Activated naive CD8-positive, alpha-beta T cell treated with anti-CD3 and anti-CD28 coated beads, Interleukin-2, amount 10 ng/mL, durations not matched to agents 7 days and 5 days (primary cell): ENCODE measurements at regions not wholly inside any gene's neighbourhood (a gene's known extent, or its start where the extent isn't known, plus 50 kb on each side); places are given as distances from the start of the nearest gene placed in this dataset.

Experiments used
- ATAC-seq: fragments of 150-1000 bp; cut with Tn5 transposase; one replicate; pipeline ENCODE4 v1.10.0; 2021; ENCODE audit warnings: low read depth, moderate library complexity
- POLR2A ChIA-PET: fragments of 350-600 bp; sonication (Branson Sonifier 250); formaldehyde crosslinking; loops from one replicate; lab custom pipeline; 2021; ENCODE audit warnings: antibody characterized with exemption; lab: Charles Lee
- DNase-seq: peaks from one replicate; pipeline ENCODE4 v3.0.0; 2021
- H3K27ac Mint-ChIP-seq: one replicate; pipeline ENCODE4 v1.8.0; 2022; ENCODE audit warnings: mild to moderate bottlenecking, mixed read lengths
- H3K27me3 Mint-ChIP-seq: one replicate; pipeline ENCODE4 v1.8.0; 2022; ENCODE audit warnings: mild to moderate bottlenecking, moderate library complexity, mixed read lengths
- H3K36me3 Mint-ChIP-seq: one replicate; pipeline ENCODE4 v1.8.0; 2021; ENCODE audit warnings: mild to moderate bottlenecking, mixed read lengths
- H3K4me1 Mint-ChIP-seq: one replicate; pipeline ENCODE4 v1.8.0; 2021; ENCODE audit warnings: mixed read lengths
- H3K4me3 Mint-ChIP-seq: one replicate; pipeline ENCODE4 v1.8.0; 2022; ENCODE audit warnings: mild to moderate bottlenecking, moderate library complexity, mixed read lengths
- H3K9me3 Mint-ChIP-seq: one replicate; pipeline ENCODE4 v1.8.0; 2021; ENCODE audit warnings: mixed read lengths

- POLR2A ChIA-PET = no interaction called here
- Mint-ChIP-seq H3K27me3 (no peaks in the 10 kb centered on the region), H3K36me3 (no peaks in the 10 kb centered on the region)
These were observed 310.3 kb downstream of the GABRG2 start for GRCh38 chr5:162377895-162378294.

GRCh38 chr5:162382839-162383238 lies 315.3 kb downstream of the GABRG2 start:
- Mint-ChIP-seq H3K4me3 (no peak overlapping the region), H3K4me1 (no peaks in the 10 kb centered on the region), H3K27me3 (no peaks in the 10 kb centered on the region), H3K9me3 (no peaks in the 10 kb centered on the region), H3K36me3 (no peaks in the 10 kb centered on the region), H3K27ac (no peak overlapping the region)
- DNase-seq (no peak), ATAC-seq (no peak)
- POLR2A ChIA-PET = no interaction called here

More at GRCh38 chr5:162377895-162378294, 310.3 kb downstream of the GABRG2 start:
- no peaks in the 10 kb centered on the region for H3K9me3 Mint-ChIP-seq
- no peak overlapping the region for H3K4me3 Mint-ChIP-seq
- no peak for DNase-seq
- H3K4me1 Mint-ChIP-seq = no peaks in the 10 kb centered on the region
- no peak for ATAC-seq
- H3K27ac Mint-ChIP-seq = no peak overlapping the region

GRCh38 chr5:162384225-162384624 lies 316.7 kb downstream of the GABRG2 start:
- H3K27ac Mint-ChIP-seq = no peak overlapping the region
- POLR2A ChIA-PET = no interaction called here
- H3K9me3 Mint-ChIP-seq = no peaks in the 10 kb centered on the region
- DNase-seq (no peak), ATAC-seq (no peak)
- no peaks in the 10 kb centered on the region for H3K4me1 Mint-ChIP-seq
- H3K27me3 Mint-ChIP-seq = no peaks in the 10 kb centered on the region
- H3K36me3 Mint-ChIP-seq = no peaks in the 10 kb centered on the region
- no peak overlapping the region for H3K4me3 Mint-ChIP-seq

DNA sequence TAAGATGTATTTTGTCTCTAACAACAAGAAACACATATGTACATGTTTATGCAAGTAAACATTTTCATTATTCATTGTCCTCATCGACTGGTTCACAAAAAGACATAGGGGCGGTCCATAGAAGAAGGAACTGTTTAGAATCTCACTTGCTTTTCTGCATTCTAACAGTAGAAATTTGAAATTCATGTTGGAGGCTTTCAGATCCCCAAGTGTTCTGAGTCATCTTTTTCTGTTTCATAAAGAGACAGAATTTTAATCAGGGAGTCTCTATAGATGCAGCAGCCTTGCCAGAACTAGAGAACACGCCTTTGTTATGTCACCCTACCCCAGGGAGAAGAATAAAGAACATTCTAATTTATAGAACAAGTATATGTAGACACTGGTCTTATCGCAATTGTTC lies 324.3 kb downstream of the GABRG2 start:
- no peaks in the 10 kb centered on the region for H3K36me3 Mint-ChIP-seq
- no peaks in the 10 kb centered on the region for H3K4me1 Mint-ChIP-seq
- no peak for DNase-seq

DNA sequence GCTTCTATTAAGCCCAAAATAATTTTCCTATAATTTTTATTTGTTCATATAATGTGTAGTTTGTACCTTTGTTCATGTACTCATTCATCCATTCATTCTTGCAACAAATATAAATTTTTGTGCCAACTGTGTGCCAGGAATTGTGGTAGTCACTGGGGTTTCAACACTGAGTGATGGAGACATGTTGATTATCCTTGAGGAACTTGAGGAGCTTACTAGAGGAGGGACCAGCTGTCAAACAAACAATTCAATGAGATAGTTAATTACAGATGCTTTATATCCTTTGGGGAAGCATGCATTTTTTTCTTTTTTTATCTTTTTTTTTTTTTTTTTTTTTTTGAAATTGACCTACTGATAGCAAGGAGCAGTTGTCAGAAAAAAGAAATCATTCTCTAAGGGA lies 324.8 kb downstream of the GABRG2 start:
- POLR2A ChIA-PET = no interaction called here

More for the DNA sequence above, 324.3 kb downstream of the GABRG2 start:
- Mint-ChIP-seq H3K27ac (no peak overlapping the region), H3K4me3 (no peak overlapping the region), H3K9me3 (peaks cover 3% of the 10 kb centered on the region), H3K27me3 (no peaks in the 10 kb centered on the region)
- ATAC-seq = no peak
- POLR2A ChIA-PET = no interaction called here

DNA sequence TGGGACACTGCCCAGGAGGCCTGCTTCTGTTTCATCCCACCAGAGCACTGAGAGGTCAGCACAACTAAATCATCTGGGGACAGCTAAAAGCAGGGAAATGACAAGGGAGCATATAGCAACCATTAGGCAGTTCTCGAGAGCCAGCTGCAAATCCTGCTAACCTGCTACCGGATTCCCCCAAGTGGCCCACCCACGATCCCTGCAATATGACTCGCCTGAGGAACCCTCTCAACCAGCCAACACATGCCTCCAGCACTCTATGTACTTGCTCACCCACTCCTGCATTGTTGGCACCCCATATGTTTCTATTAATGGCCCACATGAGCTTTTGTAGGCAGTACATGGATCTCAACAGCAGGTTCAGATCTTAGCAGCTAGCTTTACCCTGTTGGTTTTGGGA lies 326.0 kb downstream of the GABRG2 start:
- Mint-ChIP-seq H3K27me3 (no peaks in the 10 kb centered on the region), H3K9me3 (peaks cover 3% of the 10 kb centered on the region), H3K27ac (no peak overlapping the region), H3K4me3 (no peak overlapping the region), H3K36me3 (no peaks in the 10 kb centered on the region), H3K4me1 (no peaks in the 10 kb centered on the region)
- POLR2A ChIA-PET = no interaction called here
- no peak for ATAC-seq
- no peak for DNase-seq

More for the DNA sequence above, 324.8 kb downstream of the GABRG2 start:
- H3K27me3 Mint-ChIP-seq = no peaks in the 10 kb centered on the region
- H3K36me3 Mint-ChIP-seq = no peaks in the 10 kb centered on the region
- H3K4me1 Mint-ChIP-seq = no peaks in the 10 kb centered on the region
- DNase-seq = no peak
- H3K9me3 Mint-ChIP-seq = peaks cover 3% of the 10 kb centered on the region
- no peak overlapping the region for H3K4me3 Mint-ChIP-seq
- no peak overlapping the region for H3K27ac Mint-ChIP-seq
- ATAC-seq = no peak

- Mint-ChIP-seq H3K4me1 (no peaks in the 10 kb centered on the region), H3K27ac (no peak overlapping the region), H3K4me3 (no peak overlapping the region), H3K9me3 (no peaks in the 10 kb centered on the region), H3K36me3 (no peaks in the 10 kb centered on the region), H3K27me3 (no peaks in the 10 kb centered on the region)
- POLR2A ChIA-PET = no interaction called here
- ATAC-seq (no peak), DNase-seq (no peak)
These were observed 340.0 kb downstream of the GABRG2 start for GRCh38 chr5:162407614-162408013.

DNA sequence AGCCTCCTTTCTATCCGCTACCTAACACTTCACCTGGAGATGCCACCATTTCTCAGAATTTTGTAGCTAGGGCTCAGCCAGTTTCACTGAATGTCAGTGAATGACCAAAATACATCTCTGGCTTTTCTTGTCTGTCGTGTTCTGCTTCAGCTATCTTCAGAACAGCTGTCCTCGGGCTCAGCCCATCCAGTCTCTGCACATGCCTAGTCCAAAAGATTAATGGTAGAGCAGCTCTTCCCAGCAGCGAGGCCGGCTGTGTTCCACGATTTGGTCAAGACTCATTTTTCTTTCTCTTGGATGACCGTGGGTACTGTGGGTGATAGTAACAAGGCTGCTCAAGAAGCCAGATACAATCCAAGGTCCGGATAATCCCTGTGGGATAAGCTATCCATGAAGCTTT lies 342.8 kb downstream of the GABRG2 start:
- H3K9me3 Mint-ChIP-seq = no peaks in the 10 kb centered on the region
- no peaks in the 10 kb centered on the region for H3K27me3 Mint-ChIP-seq
- DNase-seq = no peak
- H3K4me3 Mint-ChIP-seq = no peak overlapping the region
- POLR2A ChIA-PET = no interaction called here
- H3K27ac Mint-ChIP-seq = no peak overlapping the region
- no peaks in the 10 kb centered on the region for H3K4me1 Mint-ChIP-seq
- ATAC-seq = no peak
- H3K36me3 Mint-ChIP-seq = no peaks in the 10 kb centered on the region

GRCh38 chr5:162429142-162429541 lies 361.6 kb downstream of the GABRG2 start:
- Mint-ChIP-seq H3K4me1 (no peaks in the 10 kb centered on the region), H3K27ac (no peak overlapping the region), H3K27me3 (no peaks in the 10 kb centered on the region), H3K4me3 (no peak overlapping the region), H3K9me3 (no peaks in the 10 kb centered on the region), H3K36me3 (no peaks in the 10 kb centered on the region)
- DNase-seq = no peak
- POLR2A ChIA-PET = no interaction called here
- ATAC-seq = no peak

- H3K36me3 Mint-ChIP-seq = no peaks in the 10 kb centered on the region
- no peaks in the 10 kb centered on the region for H3K27me3 Mint-ChIP-seq
- no peaks in the 10 kb centered on the region for H3K4me1 Mint-ChIP-seq
- H3K9me3 Mint-ChIP-seq = no peaks in the 10 kb centered on the region
- ATAC-seq = no peak
- no peak overlapping the region for H3K27ac Mint-ChIP-seq
- no peak overlapping the region for H3K4me3 Mint-ChIP-seq
- POLR2A ChIA-PET = no interaction called here
- DNase-seq = no peak
These were observed 366.7 kb downstream of the GABRG2 start for GRCh38 chr5:162434281-162434680.

DNA sequence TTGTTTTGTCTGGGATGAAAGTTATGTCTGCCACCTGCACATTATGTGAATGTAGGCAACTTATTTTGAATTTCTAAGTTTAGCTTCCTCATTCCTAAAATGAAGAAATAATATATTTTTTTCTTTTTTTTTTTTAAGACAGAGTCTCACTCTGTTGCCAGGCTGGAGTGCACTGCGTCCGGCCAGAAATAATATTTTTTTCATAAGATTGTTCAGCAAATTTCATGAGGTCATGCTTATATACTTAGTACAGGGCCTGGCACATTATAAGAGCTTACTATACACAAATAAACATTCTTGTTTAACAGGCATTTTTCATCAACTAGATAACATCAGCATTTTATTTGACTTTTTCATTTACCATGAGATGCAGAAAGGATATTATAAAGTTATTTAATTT lies 368.5 kb downstream of the GABRG2 start:
- Mint-ChIP-seq H3K36me3 (no peaks in the 10 kb centered on the region), H3K9me3 (no peaks in the 10 kb centered on the region), H3K27me3 (no peaks in the 10 kb centered on the region), H3K27ac (no peak overlapping the region), H3K4me1 (no peaks in the 10 kb centered on the region), H3K4me3 (no peak overlapping the region)
- no peak for ATAC-seq
- POLR2A ChIA-PET = no interaction called here
- no peak for DNase-seq

- POLR2A ChIA-PET = no interaction called here
- ATAC-seq (no peak), DNase-seq (no peak)
- Mint-ChIP-seq H3K4me3 (no peak overlapping the region), H3K27ac (no peak overlapping the region), H3K4me1 (no peaks in the 10 kb centered on the region), H3K36me3 (no peaks in the 10 kb centered on the region), H3K9me3 (no peaks in the 10 kb centered on the region), H3K27me3 (no peaks in the 10 kb centered on the region)
These were observed 376.7 kb downstream of the GABRG2 start for GRCh38 chr5:162444129-162444762.

GRCh38 chr5:162456086-162456485 lies 388.5 kb downstream of the GABRG2 start:
- H3K4me3 Mint-ChIP-seq = no peak overlapping the region
- H3K27me3 Mint-ChIP-seq = no peaks in the 10 kb centered on the region
- no peak for ATAC-seq
- POLR2A ChIA-PET = no interaction called here
- no peak overlapping the region for H3K27ac Mint-ChIP-seq
- no peaks in the 10 kb centered on the region for H3K4me1 Mint-ChIP-seq
- H3K9me3 Mint-ChIP-seq = peaks cover 19% of the 10 kb centered on the region
- no peaks in the 10 kb centered on the region for H3K36me3 Mint-ChIP-seq
- DNase-seq = no peak

DNA sequence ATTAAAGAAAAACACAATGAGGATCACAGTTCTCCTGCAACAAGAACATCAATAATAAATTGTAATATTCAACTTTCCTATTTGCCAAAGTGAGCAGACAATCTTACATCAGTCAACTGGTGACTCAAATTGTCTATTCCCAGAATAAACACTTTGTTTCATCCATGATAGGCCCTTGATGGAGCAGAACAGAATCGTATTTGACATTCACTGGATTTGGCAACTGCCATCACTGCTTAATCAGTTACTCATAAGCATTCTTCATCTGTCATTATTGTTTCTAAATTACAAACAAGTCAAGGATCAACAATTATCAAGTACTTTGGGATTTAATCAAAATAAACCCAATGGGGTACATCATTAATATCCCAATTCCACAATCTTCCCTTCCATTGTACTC lies 398.4 kb downstream of the GABRG2 start:
- POLR2A ChIA-PET = no interaction called here

More for the DNA sequence above, 398.4 kb downstream of the GABRG2 start:
- Mint-ChIP-seq H3K4me1 (no peaks in the 10 kb centered on the region), H3K4me3 (no peak overlapping the region), H3K9me3 (peaks cover 3% of the 10 kb centered on the region), H3K27me3 (no peaks in the 10 kb centered on the region), H3K36me3 (no peaks in the 10 kb centered on the region), H3K27ac (no peak overlapping the region)
- ATAC-seq = no peak
- no peak for DNase-seq
